ENCODE measurements at regions not wholly inside any gene's neighbourhood (a gene's known extent, or its start where the extent isn't known, plus 50 kb on each side); places are given as distances from the start of the nearest gene placed in this dataset.

DNA sequence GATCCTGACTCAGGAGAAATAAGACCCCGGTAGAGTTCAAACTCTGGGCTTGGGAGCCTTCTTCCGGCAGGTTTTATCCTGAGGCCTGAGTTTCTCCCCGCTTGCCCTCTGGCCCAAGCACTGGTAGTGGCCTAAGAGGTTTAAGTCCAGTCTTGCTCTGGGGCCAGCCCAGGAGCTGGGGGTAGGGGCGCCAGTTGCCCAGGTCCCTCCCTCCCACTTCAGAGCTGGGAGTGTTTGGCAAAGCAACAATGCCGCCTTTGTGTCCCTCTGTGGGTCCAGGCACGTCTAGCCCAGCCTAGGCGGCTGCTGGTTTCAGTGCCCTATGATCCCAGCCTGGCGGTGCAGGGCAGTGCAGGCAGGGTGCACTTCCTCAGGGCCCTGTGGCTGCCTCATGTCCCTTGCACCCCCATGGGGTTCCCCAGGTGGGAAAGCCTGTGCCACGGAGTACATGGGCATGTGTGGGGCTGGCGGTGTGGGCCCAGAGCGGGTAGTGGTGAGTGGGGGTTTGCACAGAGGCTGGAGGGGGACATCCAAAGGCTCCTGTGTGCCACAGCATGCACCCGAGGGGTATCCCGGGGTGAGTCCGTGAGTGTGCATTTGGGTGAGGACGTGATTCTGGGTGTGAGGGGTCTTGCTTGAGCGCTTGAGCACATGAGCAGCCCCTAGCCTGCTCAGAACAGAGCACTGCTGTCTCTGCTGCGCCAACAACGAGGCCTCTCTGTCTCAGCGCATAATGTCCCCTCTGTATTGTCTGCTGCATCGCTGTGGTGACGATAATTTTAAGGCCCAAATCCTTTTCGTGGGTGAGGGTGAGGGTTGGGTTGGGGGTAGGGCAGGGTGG lies 61.7 kb upstream of the PSD2 start:
- H3K4me3 Mint-ChIP-seq, result no peak overlapping the region

DNA sequence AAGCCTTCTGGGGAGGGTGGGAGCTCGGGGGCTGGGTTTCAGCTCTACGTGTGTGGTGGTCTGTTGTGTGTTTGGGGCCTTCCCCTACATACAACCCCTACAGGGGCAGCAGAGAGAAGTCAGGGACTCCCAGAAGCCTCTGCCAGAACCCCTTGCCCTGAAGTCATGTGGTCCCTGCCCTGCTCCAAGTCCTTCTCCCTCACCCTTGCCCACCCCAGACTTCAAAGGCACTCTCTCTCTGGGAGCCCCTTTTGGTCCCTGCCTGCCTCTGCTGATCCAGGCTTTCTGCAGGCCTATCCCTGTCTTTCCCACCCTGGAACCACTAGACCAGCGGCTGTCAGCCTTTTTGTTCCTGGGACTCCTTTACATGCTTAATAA lies 61.1 kb upstream of the PSD2 start:
- Mint-ChIP-seq H3K4me1 (ENCODE audit: low read depth) (peaks cover 6% of the 10 kb centered on the region), H3K27me3 (ENCODE audit: insufficient read depth) (peaks cover 4% of the 10 kb centered on the region), H3K36me3 (ENCODE audit: low read depth) (no peaks in the 10 kb centered on the region), H3K27ac (no peak overlapping the region), H3K9me3 (no peaks in the 10 kb centered on the region), H3K4me3 (no peak overlapping the region)
- no peak for DNase-seq
- TF ChIP-seq, protein P1, sequence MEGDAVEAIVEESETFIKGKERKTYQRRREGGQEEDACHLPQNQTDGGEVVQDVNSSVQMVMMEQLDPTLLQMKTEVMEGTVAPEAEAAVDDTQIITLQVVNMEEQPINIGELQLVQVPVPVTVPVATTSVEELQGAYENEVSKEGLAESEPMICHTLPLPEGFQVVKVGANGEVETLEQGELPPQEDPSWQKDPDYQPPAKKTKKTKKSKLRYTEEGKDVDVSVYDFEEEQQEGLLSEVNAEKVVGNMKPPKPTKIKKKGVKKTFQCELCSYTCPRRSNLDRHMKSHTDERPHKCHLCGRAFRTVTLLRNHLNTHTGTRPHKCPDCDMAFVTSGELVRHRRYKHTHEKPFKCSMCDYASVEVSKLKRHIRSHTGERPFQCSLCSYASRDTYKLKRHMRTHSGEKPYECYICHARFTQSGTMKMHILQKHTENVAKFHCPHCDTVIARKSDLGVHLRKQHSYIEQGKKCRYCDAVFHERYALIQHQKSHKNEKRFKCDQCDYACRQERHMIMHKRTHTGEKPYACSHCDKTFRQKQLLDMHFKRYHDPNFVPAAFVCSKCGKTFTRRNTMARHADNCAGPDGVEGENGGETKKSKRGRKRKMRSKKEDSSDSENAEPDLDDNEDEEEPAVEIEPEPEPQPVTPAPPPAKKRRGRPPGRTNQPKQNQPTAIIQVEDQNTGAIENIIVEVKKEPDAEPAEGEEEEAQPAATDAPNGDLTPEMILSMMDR (IDR thresholded peaks at IDR 0.05), result no peak

More for the DNA sequence above, 61.7 kb upstream of the PSD2 start:
- DNase-seq, result no peak
- Mint-ChIP-seq H3K27me3 (ENCODE audit: insufficient read depth) (peaks cover 4% of the 10 kb centered on the region), H3K36me3 (ENCODE audit: low read depth) (no peaks in the 10 kb centered on the region), H3K4me1 (ENCODE audit: low read depth) (peaks cover 3% of the 10 kb centered on the region), H3K9me3 (no peaks in the 10 kb centered on the region), H3K27ac (no peak overlapping the region)
- TF ChIP-seq, protein P1 (IDR thresholded peaks at IDR 0.05), result no peak

GRCh38 chr5:139738193-139739149 lies 57.1 kb upstream of the PSD2 start:
- no peak overlapping the region for H3K4me3 Mint-ChIP-seq
- no peak for DNase-seq

GRCh38 chr5:139739150-139739974 lies 56.2 kb upstream of the PSD2 start:
- Mint-ChIP-seq H3K4me1 (ENCODE audit: low read depth) (peaks cover 6% of the 10 kb centered on the region), H3K36me3 (ENCODE audit: low read depth) (no peaks in the 10 kb centered on the region), H3K9me3 (no peaks in the 10 kb centered on the region), H3K27ac (no peak overlapping the region), H3K27me3 (ENCODE audit: insufficient read depth) (peaks cover 5% of the 10 kb centered on the region), H3K4me3 (no peak overlapping the region)
- no peak for DNase-seq
- TF ChIP-seq, protein P1 (IDR thresholded peaks at IDR 0.05), result no peak

More at GRCh38 chr5:139738193-139739149, 57.1 kb upstream of the PSD2 start:
- H3K27me3 Mint-ChIP-seq (ENCODE audit: insufficient read depth), result peaks cover 5% of the 10 kb centered on the region
- H3K9me3 Mint-ChIP-seq, result no peaks in the 10 kb centered on the region
- no peaks in the 10 kb centered on the region for H3K36me3 Mint-ChIP-seq (ENCODE audit: low read depth)
- peaks cover 6% of the 10 kb centered on the region for H3K4me1 Mint-ChIP-seq (ENCODE audit: low read depth)
- TF ChIP-seq, protein P1 (IDR thresholded peaks at IDR 0.05), result no peak
- H3K27ac Mint-ChIP-seq, result no peak overlapping the region

Measured in HFFc6 (cell line).